ENCODE measurements at regions not wholly inside any gene's neighbourhood (a gene's known extent, or its start where the extent isn't known, plus 50 kb on each side); places are given as distances from the start of the nearest gene placed in this dataset.

GRCh38 chr13:76214001-76214400 lies 577.9 kb downstream of the LMO7 start:
- Histone ChIP-seq H3K4me3 (ENCODE audit: low read depth, low read length, poor library complexity, severe bottlenecking) (no peak overlapping the region), H3K36me3 (ENCODE audit: insufficient read depth, low read length, poor library complexity, severe bottlenecking) (no peaks in the 10 kb centered on the region), H3K27ac (ENCODE audit: low read depth, low read length, poor library complexity, severe bottlenecking) (no peak overlapping the region), H3K27me3 (replicated peaks; ENCODE audit: insufficient read depth, low read depth, low read length, poor library complexity) (no peaks in the 10 kb centered on the region), H3K9me3 (ENCODE audit: low read depth, low read length, poor library complexity, severe bottlenecking) (no peaks in the 10 kb centered on the region), H3K4me1 (ENCODE audit: insufficient read depth, low read length, poor library complexity, severe bottlenecking) (no peaks in the 10 kb centered on the region)
- ChIA-PET POLR2A (ENCODE audit: low non-redundant PET) (no interaction called here), CTCF (no interaction called here)
- BruUV-seq (replicated peaks): no TSS peak
- no peak for TF ChIP-seq CTCF (conservative IDR thresholded peaks at IDR 0.05; ENCODE audit: low read depth, low read length)
- TF ChIP-seq EZH2 (IDR thresholded peaks at IDR 0.05; ENCODE audit: borderline replicate concordance, low read depth, low read length, poor library complexity, severe bottlenecking): no peak
- intact Hi-C loops (cut with micrococcal nuclease; ENCODE audit: unreplicated experiment): no loop called here
- no peak for DNase-seq (ENCODE audit: low spot score)

GRCh38 chr13:76213423-76213904 lies 577.3 kb downstream of the LMO7 start:
- CTCF ChIA-PET: no interaction called here
- H3K36me3 ChIP-seq (ENCODE audit: insufficient read depth, low read length, poor library complexity, severe bottlenecking): no peaks in the 10 kb centered on the region
- no peaks in the 10 kb centered on the region for H3K27me3 ChIP-seq (replicated peaks; ENCODE audit: insufficient read depth, low read depth, low read length, poor library complexity)
- TF ChIP-seq EZH2 (IDR thresholded peaks at IDR 0.05; ENCODE audit: borderline replicate concordance, low read depth, low read length, poor library complexity, severe bottlenecking) (no peak), CTCF (conservative IDR thresholded peaks at IDR 0.05; ENCODE audit: low read depth, low read length) (no peak)
- POLR2A ChIA-PET (ENCODE audit: low non-redundant PET): interaction anchor here (0.7 kb wide), 1 partner anchor 337 kb away, joined by 3 read pairs; no protein-coding TSS in a partner anchor
- no peak for DNase-seq (ENCODE audit: low spot score)
- H3K4me1 ChIP-seq (ENCODE audit: insufficient read depth, low read length, poor library complexity, severe bottlenecking): no peaks in the 10 kb centered on the region
- H3K9me3 ChIP-seq (ENCODE audit: low read depth, low read length, poor library complexity, severe bottlenecking): no peaks in the 10 kb centered on the region
- intact Hi-C loops (cut with micrococcal nuclease; ENCODE audit: unreplicated experiment): no loop called here
- no peak overlapping the region for H3K4me3 ChIP-seq (ENCODE audit: low read depth, low read length, poor library complexity, severe bottlenecking)
- H3K27ac ChIP-seq (ENCODE audit: low read depth, low read length, poor library complexity, severe bottlenecking): no peak overlapping the region
- BruUV-seq (replicated peaks): no TSS peak

GRCh38 chr13:76210262-76210661 lies 574.1 kb downstream of the LMO7 start:
- H3K9me3 ChIP-seq (ENCODE audit: low read depth, low read length, poor library complexity, severe bottlenecking): no peaks in the 10 kb centered on the region
- TF ChIP-seq EZH2 (IDR thresholded peaks at IDR 0.05; ENCODE audit: borderline replicate concordance, low read depth, low read length, poor library complexity, severe bottlenecking) (no peak), CTCF (conservative IDR thresholded peaks at IDR 0.05; ENCODE audit: low read depth, low read length) (no peak)
- no peak overlapping the region for H3K27ac ChIP-seq (ENCODE audit: low read depth, low read length, poor library complexity, severe bottlenecking)
- no TSS peak for BruUV-seq (replicated peaks)
- intact Hi-C loops (cut with micrococcal nuclease; ENCODE audit: unreplicated experiment): no loop called here
- H3K27me3 ChIP-seq (replicated peaks; ENCODE audit: insufficient read depth, low read depth, low read length, poor library complexity): no peaks in the 10 kb centered on the region
- H3K36me3 ChIP-seq (ENCODE audit: insufficient read depth, low read length, poor library complexity, severe bottlenecking): no peaks in the 10 kb centered on the region
- peak; percentile 9 for DNase-seq (ENCODE audit: low spot score)
- POLR2A ChIA-PET (ENCODE audit: low non-redundant PET): no interaction called here
- H3K4me1 ChIP-seq (ENCODE audit: insufficient read depth, low read length, poor library complexity, severe bottlenecking): no peaks in the 10 kb centered on the region
- CTCF ChIA-PET: no interaction called here
- H3K4me3 ChIP-seq (ENCODE audit: low read depth, low read length, poor library complexity, severe bottlenecking): no peak overlapping the region

Measured in A673 (cell line).